ENCODE measurements at regions not wholly inside any gene's neighbourhood (a gene's known extent, or its start where the extent isn't known, plus 50 kb on each side); places are given as distances from the start of the nearest gene placed in this dataset.

- TF ChIP-seq SUZ12 (IDR thresholded peaks at IDR 0.05; ENCODE audit: unreplicated experiment) (no peak), ZZZ3 (IDR thresholded peaks at IDR 0.05; ENCODE audit: control insufficient read depth, insufficient read length, low read depth) (no peak), NR2C2 (IDR thresholded peaks at IDR 0.05; ENCODE audit: borderline replicate concordance, control insufficient read depth, insufficient read length, low read depth) (no peak)
- TF ChIP-seq, protein P1, sequence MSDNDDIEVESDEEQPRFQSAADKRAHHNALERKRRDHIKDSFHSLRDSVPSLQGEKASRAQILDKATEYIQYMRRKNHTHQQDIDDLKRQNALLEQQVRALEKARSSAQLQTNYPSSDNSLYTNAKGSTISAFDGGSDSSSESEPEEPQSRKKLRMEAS (IDR thresholded peaks at IDR 0.05; ENCODE audit: low read depth, low read length), result no peak
Measured at GRCh38 chr9:90442723-90443122, 199.9 kb downstream of the DIRAS2 start.
